ENCODE measurements at regions not wholly inside any gene's neighbourhood (a gene's known extent, or its start where the extent isn't known, plus 50 kb on each side); places are given as distances from the start of the nearest gene placed in this dataset.
"Not testable (repeated sequence)": the region's sequence is repeated elsewhere in the genome, so short reads cannot be mapped to it uniquely, and the experiment has no call there.

DNA sequence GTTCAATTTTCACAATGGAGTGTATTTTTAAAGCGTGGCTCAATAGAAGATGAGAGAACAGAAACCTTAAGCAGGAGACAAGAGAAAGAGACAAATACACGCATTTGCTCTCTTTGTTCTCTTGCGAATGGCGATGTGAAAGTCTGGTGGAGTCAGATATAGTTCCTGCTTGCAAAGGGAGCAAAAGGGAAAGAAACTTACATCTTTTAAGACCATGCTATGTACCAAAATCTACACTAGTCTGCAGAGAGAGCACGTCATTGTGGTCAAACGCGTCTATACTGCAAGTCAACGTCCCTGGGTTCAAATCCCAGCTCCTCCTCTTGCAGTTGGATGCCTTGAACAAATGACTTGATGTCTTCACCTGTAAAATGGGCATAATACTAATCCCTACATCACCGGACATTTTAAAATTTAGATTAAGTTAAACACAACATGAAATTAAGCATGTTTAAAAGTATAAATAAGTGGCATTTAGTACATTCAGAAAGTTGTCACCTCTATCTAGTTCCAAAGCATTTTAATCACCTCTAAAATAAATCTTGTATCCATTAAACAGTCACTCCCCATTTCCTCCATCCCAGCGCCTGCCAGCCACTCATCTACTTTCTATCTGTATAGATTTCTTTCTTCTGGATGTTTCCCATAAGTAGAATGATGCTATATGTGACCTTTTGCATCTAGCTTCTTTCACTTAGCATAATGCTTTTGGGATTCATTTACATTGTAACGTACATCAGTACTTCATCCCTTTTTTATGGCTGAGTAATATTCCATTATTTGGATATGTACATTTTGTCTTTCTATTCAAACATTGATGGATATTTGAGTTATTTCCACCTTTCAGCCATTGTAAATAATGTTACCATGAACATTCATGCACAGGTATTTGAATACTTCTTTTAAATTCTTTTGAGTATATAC is 406.9 kb downstream of the TMEM114 start:
- no peak for DNase-seq

DNA sequence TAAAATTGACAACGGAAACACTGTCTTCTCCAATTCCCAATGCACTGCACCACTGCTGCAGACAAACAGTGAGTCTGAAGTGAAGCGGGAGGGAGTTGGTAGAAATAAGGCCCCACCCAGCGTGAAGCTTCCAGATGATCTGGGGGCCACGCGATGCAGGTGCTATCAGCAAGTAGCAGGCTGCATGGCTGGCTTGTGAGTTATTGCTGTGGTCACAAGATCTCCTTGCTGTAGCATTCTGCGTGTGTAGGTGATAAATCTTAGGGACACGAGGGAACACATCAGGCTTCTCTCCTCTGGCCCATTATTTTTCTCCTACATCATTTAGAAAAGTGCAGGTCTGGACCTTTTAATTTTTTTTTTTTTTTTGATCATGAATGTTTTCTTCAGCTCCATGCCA is 407.6 kb downstream of the TMEM114 start:
- no peak for DNase-seq

DNA sequence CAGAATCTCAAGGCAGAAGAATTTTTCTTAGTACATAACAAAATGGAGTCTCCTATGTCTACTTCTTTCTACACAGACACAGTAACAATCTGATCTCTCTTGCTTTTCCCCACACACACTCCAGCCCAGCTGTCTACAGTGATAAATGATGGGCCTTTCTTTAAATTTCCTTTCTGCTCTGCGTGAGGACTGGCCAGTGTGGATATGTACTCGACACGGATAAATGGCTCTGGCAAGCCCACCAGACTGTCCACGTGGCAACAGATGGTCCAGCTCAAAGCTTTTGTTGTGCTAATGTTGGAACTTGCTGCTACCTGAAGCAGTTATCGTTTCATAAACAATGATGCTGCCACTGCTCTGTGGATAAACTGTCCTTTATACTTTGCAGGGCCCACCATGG is 410.7 kb downstream of the TMEM114 start:
- DNase-seq, result no peak

DNA sequence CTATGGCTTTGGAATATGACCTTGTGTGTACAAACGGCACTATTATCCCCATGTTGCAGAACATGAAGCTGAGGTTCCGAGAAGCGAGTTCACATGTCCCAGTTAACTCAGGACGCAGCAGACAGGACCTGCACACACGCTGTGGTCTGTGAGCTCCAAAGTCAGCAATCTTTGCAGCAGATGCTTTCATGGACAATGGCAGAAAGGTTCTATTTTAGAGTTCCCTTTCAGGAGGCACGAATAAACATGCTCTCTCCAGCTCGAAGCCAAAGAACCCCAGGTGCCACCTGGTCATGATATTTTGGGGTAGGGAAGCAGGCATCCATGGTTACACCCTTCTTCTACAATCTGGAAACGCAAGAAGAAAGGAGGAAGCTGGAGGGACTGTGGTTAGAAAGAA is 412.0 kb downstream of the TMEM114 start:
- DNase-seq, result no peak

DNA sequence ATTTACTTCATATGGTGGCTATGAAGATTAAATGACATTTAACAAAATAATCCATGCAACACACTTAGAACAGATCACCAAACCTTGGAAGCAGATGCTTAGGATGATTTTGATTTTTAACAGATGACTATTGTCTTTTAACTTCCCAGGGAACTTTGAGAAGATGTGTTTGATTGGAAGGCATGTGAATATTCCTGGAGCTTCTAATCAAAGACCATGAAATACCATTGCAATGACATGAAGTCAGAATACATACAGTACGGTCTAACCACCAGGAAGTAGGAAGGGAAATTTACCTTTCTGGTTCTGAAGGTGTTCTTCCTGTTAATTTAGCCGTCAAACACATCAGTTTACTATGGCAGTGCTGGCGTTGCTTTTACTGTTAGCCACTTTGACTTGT is 414.9 kb downstream of the TMEM114 start:
- DNase-seq, result no peak

GRCh38 chr16:8173111-8173644 is 417.1 kb downstream of the TMEM114 start:
- no peak for DNase-seq

DNA sequence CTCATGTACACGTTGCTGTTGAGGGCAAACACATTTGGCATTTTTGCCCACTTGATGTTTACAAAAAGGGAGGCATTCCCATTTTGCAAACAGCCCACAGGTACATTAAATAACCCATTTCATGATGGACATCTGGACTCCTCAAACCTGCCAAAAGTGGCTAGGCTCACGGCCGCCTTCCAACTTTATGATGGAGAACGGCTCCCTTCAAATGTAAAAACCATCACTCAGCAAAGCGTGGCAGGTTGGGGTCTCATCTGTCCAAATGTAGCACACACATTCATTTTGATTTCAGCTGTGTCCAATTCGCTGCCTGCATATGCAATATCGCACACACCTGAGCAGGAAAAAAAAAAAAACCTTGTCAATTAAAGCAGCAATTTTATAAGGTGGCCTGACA is 417.8 kb downstream of the TMEM114 start:
- DNase-seq, result no peak

DNA sequence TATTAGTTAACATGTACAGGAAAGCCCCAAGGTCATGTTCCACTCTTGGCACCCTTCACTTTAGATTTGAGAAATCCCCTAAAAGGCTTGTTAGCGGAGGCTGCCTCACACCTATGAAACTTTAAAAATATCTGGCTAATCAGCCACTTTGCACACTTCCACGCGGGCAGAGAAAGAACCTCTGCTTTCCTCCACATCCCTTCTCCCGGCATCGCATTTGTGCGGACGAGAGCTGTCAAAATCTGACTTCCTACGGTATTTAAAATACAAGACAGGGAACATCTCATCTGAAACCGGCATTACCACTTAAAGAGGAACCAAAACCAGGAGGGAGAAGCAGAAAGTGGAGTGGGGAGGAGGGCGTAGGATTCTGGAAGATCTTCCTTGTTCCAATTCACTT is 422.3 kb downstream of the TMEM114 start:
- DNase-seq, result no peak

DNA sequence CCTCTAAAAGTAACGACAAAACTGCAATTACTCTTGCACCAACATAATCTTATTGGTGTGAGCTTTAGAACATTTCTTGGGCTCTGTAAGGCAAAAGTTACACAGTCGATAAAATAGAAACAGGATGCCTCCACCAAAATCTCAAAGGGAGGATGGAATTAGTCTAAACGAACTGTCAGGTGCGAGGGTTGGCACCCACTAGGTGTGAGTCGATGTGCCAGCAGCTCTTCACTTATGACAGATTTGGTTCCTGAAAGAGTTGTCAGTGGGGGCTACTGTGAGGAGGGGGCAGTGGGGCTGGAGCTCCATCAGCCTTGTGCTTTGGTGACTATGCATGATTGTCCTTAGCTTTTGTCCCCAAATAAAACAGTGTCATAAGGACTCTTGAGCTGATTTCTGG is 422.9 kb downstream of the TMEM114 start:
- no peak for DNase-seq

DNA sequence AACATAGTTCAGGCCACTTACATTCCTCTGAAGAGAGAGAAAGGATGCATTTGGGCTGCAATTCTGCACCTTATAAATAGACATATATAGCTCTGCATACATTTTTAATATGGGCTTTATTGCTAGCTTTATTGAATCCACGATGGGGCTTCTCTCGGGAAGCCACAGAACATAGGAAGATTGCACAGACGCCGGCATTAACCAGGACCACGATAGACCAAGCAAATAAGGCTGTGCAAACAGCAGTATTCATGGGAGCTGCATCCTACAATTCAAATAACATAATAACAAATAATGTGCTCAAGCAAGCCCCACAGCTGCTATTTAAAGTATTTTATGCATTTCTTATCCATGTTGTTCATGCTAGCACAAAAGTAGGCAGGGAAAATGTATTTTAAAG is 432.3 kb downstream of the TMEM114 start:
- no peak for DNase-seq

GRCh38 chr16:8155275-8155674 is 435.0 kb downstream of the TMEM114 start:
- no peak for DNase-seq

DNA sequence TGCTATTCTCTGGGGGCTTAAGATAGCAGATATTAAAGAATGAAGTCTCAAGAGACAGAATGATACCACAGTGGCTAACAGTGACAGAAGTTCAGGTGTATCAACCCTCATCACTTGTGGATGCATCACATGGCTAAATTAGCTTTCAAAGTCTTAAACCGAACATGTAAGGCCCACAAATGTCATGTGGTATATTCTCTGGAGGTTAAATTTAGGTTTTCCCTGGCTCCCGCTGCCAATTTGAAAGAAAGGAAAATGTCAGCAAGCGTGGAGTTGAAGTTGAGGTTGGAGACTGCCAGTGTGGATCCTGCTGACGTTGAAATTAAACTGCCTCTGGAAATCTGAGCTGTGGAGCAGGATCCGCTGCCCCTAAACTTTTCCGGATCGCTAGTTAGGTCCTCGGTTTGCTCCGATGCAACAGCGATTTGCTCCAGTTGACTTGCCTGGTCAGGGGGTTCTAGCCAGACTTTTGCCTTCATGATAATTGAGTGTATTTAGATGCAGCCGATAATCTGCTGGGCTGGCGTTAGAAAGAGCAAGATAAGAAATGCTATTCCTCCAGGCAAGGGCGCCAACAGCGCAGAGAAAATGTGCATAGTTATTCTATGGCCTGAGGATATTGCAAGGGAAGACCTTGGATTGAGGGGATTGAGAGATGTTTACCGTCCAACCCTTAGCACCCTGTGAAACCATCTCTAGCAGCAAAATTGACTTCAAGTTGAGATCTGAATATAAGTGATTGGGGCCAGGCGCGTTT is 443.9 kb downstream of the TMEM114 start:
- DNase-seq, result no peak

DNA sequence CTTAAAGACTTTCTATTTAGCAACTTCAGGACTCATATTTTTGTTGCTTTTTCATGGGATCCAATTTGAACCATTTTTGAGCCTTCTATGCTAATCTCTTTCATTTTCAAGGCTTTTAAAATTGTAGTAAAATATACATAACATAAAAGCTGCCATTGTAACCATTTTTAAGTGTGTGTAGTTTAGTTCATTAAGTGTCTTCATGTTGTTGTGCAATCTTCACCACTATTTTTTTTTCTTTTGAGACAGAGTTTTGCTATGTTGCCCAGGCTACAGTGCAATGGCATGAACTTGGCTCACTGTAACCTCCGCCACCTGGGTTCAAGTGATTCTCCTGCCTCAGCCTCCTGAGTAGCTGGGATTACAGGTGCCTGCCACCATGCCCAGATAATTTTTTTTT is 451.6 kb downstream of the TMEM114 start:
- no peak for DNase-seq

GRCh38 chr16:8137606-8138005 is 452.7 kb downstream of the TMEM114 start:
- no peak for DNase-seq

GRCh38 chr16:8130197-8130596 is 460.1 kb downstream of the TMEM114 start:
- DNase-seq, result no peak

GRCh38 chr16:8127070-8127469 is 463.2 kb downstream of the TMEM114 start:
- DNase-seq, result no peak

DNA sequence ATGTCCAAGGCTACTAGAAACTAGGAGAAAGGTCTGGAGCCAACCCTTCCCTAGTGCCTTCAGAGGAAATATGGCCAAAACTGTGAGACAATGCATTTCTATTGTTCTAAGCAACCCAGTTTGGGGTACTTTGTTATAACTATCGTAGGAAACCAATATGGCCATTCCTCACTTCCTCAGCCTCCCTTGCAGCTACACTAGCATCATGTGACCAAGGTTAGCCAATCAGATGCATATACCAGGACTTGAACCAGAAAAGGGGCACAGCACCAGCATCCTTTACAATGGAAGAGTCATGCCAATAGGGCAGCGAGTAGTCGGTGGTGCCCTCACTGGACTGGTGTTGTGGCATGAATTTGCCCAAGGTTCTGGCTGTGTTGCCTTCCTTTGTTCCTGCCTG is 464.0 kb downstream of the TMEM114 start:
- no peak for DNase-seq

GRCh38 chr16:8120001-8120400 is 470.3 kb downstream of the TMEM114 start:
- no peak for DNase-seq

GRCh38 chr16:8115814-8116213 is 474.5 kb downstream of the TMEM114 start:
- no peak for DNase-seq

DNA sequence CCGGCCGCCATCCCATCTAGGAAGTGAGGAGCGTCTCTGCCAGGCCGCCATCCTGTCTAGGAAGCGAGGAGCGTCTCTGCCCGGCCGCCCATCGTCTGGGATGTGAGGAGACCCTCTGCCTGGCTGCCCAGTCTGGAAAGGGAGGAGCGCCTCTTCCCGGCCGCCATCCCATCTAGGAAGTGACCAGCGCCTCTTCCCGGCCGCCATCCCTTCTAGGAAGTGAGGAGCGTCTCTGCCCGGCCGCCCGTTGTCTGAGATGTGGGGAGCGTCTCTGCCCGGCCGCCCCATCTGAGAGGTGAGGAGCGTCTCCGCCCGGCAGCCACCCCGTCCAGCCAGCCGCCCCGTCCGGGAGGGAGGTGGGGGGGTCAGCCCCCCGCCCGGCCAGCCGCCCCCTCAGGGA is 475.4 kb downstream of the TMEM114 start:
- DNase-seq, result not testable (repeated sequence)

GRCh38 chr16:8113843-8114242 is 476.5 kb downstream of the TMEM114 start:
- no peak for DNase-seq

- DNase-seq, result no peak
Measured at GRCh38 chr16:8110572-8111514, 479.5 kb downstream of the TMEM114 start.
